GM10266 (cell line): ENCODE measurements at regions not wholly inside any gene's neighbourhood (a gene's known extent, or its start where the extent isn't known, plus 50 kb on each side); places are given as distances from the start of the nearest gene placed in this dataset.
"Not testable (repeated sequence)": the region's sequence is repeated elsewhere in the genome, so short reads cannot be mapped to it uniquely, and the experiment has no call there.

Experiments
- DNase-seq: peaks from one replicate; pipeline ENCODE4 v3.0.0; 2012; ENCODE audit errors: extremely low spot score
- TF ChIP-seq, protein P1 (sequence below): IDR thresholded peaks from 2 replicates; pipeline ENCODE4 v1.5.1; 2012; ENCODE audit warnings: mild to moderate bottlenecking, low read depth; ENCODE audit not compliant: control insufficient read depth, insufficient read depth; ENCODE audit errors: missing control alignments

DNA sequence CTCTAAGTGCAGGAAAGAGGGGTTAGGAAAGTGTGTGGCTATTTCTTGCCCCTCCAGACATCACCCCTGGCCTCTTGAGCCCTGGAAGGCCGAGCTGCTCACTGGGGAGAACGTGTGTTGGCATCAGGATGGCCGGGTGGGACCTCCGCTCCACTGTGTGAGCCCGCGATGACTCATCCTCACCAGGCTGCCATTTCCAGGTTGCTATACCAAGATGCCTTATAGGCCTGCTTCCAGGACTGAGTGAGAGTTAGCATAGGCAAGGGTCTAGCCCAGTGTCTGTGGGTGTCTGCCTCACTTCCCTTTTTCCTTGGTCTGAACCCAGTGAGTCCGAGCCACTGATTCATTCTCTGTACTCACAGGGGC is 105.0 kb downstream of the MRPL14 start:
- no peak for DNase-seq
- TF ChIP-seq, protein P1, sequence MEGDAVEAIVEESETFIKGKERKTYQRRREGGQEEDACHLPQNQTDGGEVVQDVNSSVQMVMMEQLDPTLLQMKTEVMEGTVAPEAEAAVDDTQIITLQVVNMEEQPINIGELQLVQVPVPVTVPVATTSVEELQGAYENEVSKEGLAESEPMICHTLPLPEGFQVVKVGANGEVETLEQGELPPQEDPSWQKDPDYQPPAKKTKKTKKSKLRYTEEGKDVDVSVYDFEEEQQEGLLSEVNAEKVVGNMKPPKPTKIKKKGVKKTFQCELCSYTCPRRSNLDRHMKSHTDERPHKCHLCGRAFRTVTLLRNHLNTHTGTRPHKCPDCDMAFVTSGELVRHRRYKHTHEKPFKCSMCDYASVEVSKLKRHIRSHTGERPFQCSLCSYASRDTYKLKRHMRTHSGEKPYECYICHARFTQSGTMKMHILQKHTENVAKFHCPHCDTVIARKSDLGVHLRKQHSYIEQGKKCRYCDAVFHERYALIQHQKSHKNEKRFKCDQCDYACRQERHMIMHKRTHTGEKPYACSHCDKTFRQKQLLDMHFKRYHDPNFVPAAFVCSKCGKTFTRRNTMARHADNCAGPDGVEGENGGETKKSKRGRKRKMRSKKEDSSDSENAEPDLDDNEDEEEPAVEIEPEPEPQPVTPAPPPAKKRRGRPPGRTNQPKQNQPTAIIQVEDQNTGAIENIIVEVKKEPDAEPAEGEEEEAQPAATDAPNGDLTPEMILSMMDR: no peak

DNA sequence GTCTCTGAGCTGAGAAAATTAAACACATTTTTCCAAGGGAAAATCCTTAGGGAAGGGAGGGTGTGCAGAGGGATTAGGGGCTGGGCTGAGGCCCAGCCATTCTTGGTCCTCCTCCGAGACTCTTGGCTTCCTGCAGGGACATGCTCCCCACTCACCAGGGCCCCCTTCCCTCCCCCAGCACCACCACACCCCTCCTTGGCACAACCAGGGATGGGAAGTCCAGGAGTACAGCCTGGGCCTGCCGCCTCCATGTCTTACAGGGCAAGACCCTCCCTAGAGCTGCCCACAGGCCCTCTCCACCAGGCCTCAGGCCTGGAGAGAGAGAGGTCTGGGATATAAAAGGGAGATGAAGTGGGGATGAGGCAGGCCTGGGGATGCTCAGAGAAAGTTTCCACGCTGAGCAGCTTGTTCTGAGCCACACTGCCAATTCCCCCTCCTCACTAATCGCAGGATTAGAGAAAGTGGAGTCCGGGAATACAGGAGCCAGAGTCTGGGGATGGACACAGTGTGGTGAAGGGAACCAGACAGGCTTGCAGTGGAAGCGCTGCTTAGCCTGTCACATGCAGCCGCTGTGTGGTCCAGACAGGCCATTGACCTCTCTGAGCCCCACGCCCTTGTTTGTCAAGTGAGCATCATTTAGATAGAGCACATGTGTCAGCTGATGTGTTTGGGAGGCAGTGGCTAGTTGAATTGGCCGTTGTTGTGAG is 105.5 kb downstream of the MRPL14 start:
- DNase-seq: no peak
- TF ChIP-seq, protein P1: no peak

DNA sequence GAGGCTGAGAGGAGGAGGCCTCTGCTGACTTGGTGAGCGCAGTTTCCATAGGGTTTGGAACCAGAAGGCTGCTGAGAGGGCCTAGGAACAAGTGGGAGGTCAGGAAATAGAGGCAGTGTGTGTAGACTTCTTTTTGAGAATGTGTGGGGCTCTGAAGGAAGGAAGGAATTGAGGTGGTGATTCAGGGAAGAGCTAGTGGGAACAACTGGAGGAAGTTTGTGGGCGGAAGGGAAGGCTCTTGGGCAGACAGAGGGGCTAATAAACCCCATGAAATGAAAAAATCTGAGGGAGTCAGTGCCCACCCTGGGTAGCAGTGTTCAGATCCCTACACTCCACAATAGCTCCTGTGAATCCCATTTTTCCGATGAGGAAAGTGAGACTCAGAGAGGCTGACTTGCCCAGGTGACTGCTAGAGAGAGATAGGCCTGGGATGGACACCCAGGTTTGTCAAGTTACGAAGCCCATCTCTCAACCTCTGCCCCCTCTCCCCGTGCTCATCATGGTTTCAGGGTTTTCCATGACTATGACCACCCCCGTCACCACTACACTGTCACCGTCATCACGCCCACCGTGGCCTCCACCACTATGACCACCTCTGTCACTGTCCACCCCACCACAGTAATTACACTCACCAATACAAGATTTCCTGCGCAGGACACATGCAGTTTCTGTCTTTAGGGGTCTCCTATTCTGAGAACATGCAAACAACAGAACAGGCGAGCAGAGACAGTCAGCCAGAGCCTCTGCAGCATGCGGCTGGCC is 106.4 kb downstream of the MRPL14 start:
- DNase-seq: no peak
- TF ChIP-seq, protein P1: no peak

DNA sequence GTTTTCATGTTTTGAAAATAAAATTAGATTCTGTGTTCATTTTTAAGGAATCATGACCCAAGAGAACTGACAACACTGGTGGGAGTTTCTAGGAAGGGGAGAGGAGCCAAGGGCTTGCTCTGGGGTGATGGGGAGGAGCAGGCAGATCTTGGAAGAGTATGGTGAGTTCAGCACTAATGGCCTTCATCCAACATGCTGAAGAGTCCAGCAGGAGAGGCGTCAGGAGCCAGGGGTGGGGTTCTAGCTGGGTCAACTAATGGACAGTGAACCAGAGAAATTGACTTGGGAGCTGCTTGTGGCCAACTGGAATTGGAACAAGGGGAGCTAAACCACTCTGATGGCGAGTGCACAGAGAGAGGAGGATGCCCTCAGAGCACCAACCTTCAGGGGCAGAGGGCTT is 107.1 kb downstream of the MRPL14 start:
- no peak for DNase-seq

DNA sequence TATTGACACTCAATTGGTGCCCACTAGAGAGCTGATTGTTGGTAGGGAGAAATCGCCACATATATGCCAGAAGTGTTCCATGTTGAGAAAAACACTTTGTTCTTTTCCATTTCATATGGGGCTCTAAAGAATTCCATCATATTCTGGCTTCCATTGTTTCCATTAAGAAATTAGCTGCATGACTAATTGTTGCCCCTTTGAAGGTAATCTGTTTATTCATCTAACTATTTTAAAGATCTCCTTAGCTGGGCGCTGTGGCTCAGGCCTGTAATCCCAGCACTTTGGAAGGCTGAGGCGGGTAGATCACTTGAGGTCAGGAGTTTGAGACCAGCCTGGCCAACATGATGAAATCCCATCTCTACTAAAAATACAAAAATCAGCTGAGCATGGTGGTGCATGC is 109.9 kb downstream of the MRPL14 start:
- not testable (repeated sequence) for DNase-seq

More for the DNA sequence above, 107.1 kb downstream of the MRPL14 start:
- TF ChIP-seq, protein P1: no peak

DNA sequence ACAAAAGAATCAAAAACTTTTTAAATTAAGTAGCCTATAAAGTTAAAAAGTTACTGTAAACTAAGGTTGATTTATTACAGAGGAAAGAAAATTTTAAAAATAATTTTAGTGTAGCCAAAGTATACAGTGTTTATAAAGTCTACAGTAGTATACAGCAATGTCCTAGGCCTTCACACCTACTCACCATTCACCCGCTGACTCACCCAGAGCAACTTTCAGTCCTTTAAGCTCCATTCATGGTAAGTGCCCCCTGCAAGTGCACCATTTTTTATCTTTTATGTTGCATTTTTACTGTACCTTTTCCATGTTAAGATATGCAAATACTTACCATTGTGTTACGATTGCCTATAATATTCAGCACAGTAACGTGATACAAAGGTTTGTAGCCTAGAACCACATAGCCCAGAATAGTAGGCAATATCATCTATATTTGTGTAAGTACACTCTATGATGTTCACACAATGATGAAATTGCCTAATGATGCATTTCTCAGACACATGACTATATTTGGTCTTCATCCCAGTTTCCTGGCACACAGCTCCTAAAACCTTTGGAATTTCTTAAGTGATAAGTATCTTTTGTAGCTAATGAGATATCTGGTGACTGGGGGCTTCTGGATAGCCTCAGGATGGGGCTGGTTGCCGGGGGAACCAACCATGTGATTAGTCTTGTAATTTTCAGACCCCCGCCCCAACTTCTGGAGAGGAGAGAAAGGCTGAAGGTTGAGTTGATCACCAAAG is 111.0 kb downstream of the MRPL14 start:
- TF ChIP-seq, protein P1: no peak
- DNase-seq: no peak

DNA sequence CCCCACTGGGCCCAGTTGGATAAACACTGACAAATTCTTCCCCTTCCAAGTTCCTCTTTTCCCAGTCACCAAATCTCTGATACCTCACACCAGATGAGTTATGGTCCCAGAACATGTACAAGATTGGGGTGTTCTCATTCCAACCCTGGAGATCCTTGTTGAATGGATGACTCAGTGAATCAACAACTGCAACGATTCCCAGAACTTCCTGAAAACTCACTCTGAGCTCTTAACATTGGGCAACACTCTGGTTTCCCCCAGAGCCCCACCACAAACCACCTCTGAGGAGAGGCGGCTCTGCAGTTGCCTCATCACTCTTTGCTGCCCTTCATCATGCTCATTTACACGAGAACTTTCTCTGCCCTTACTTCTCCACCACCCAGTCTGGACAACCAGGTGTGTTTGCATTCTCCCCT is 115.2 kb downstream of the MRPL14 start:
- no peak for DNase-seq

More for the DNA sequence above, 115.2 kb downstream of the MRPL14 start:
- TF ChIP-seq, protein P1: no peak
